Keratinocyte (primary cell): ENCODE measurements at regions not wholly inside any gene's neighbourhood (a gene's known extent, or its start where the extent isn't known, plus 50 kb on each side); places are given as distances from the start of the nearest gene placed in this dataset.

Experiments
- DNase-seq: peaks from one replicate; pipeline ENCODE4 v3.0.0-alpha.2; 2011; ENCODE audit warnings: low read depth, missing footprints, low spot score
- FAIRE-seq: peaks from 2 replicates; lab custom pipeline; 2011; peaks lifted over from hg19 to GRCh38; lab: Jason Lieb, UNC
- H2AFZ ChIP-seq: 2 replicates; pipeline ENCODE4 v1.6.0; 2012; ENCODE audit warnings: low read length, control low read depth, inconsistent platforms; ENCODE audit not compliant: control insufficient read depth
- H3K27ac ChIP-seq: 2 replicates; pipeline ENCODE4 v1.5.1; 2011; ENCODE audit warnings: low read length; ENCODE audit not compliant: control insufficient read depth, insufficient read depth
- H3K27me3 ChIP-seq: 3 replicates; pipeline ENCODE4 v1.6.0; 2011; ENCODE audit warnings: low read length; ENCODE audit not compliant: control insufficient read depth, insufficient read depth; ENCODE audit errors: extremely low read depth
- H3K36me3 ChIP-seq, 2 experiments: 2 replicates in 1 of 2; 3 replicates in 1 of 2; pipeline ENCODE4 v1.5.1; 2011; ENCODE audit warnings: low read length in 2 of 2, mild to moderate bottlenecking in 1 of 2; ENCODE audit not compliant: control insufficient read depth in 2 of 2, insufficient read depth in 2 of 2; ENCODE audit errors: extremely low read depth in 1 of 2
- H3K4me1 ChIP-seq: 3 replicates; pipeline ENCODE4 v1.5.1; 2011; ENCODE audit warnings: low read length; ENCODE audit not compliant: control insufficient read depth, insufficient read depth; ENCODE audit errors: extremely low read depth
- H3K4me2 ChIP-seq: 3 replicates; pipeline ENCODE4 v1.6.0; 2011; ENCODE audit warnings: low read depth, low read length; ENCODE audit not compliant: control insufficient read depth, insufficient read depth; ENCODE audit errors: extremely low read depth
- H3K4me3 ChIP-seq, 3 experiments: fragments of 200-600 bp in 1 of 3; sonication (generic) in 1 of 3; 2 replicates in 2 of 3; 3 replicates in 1 of 3; pipeline ENCODE4 v1.5.1; 2011 to 2016; ENCODE audit warnings: low read length in 3 of 3, mild to moderate bottlenecking in 3 of 3, control low read depth in 2 of 3, inconsistent platforms in 1 of 3, low read depth in 1 of 3, mixed read lengths in 1 of 3, mixed run types in 1 of 3, moderate library complexity in 1 of 3; ENCODE audit not compliant: control insufficient read depth in 2 of 3, insufficient read depth in 2 of 3; ENCODE audit errors: extremely low read depth in 1 of 3
- H3K79me2 ChIP-seq: 2 replicates; pipeline ENCODE4 v1.6.0; 2012; ENCODE audit warnings: low read length; ENCODE audit not compliant: control insufficient read depth, insufficient read depth
- H3K9ac ChIP-seq: 3 replicates; pipeline ENCODE4 v1.6.0; 2011; ENCODE audit warnings: low read length; ENCODE audit not compliant: control insufficient read depth, insufficient read depth; ENCODE audit errors: extremely low read depth
- H3K9me1 ChIP-seq: 3 replicates; pipeline ENCODE4 v1.6.0; 2011; ENCODE audit warnings: low read length; ENCODE audit not compliant: control insufficient read depth, insufficient read depth; ENCODE audit errors: extremely low read depth
- H3K9me3 ChIP-seq: 2 replicates; pipeline ENCODE4 v1.5.1; 2012; ENCODE audit warnings: low read depth, low read length; ENCODE audit not compliant: control insufficient read depth
- H4K20me1 ChIP-seq: 3 replicates; pipeline ENCODE4 v1.6.0; 2011; ENCODE audit warnings: low read length; ENCODE audit not compliant: control insufficient read depth, insufficient read depth; ENCODE audit errors: extremely low read depth
- CTCF ChIP-seq, 3 experiments: IDR thresholded peaks in 1 of 3; conservative IDR thresholded peaks in 1 of 3; optimal IDR thresholded peaks in 1 of 3; 2 replicates in 2 of 3; 3 replicates in 1 of 3; pipeline versions ENCODE3 to v1.5.1; 2011; ENCODE audit warnings: low read length in 3 of 3, mild to moderate bottlenecking in 3 of 3, moderate library complexity in 2 of 3, control low read depth in 1 of 3, inconsistent platforms in 1 of 3; ENCODE audit not compliant: insufficient read depth in 2 of 3; ENCODE audit errors: extremely low read depth in 1 of 3
- EZH2 ChIP-seq: IDR thresholded peaks from one replicate; pipeline ENCODE4 v1.6.1; 2012; ENCODE audit warnings: inconsistent platforms, mild to moderate bottlenecking, low read length, moderate library complexity
- dilution Hi-C: fragments of 300-500 bp; cut with MboI; formaldehyde crosslinking; loops from one replicate; pipeline ENCODE4 v1.7.0; 2020; ENCODE audit warnings: low sequenced_read_pairs; ENCODE audit not compliant: extremely low pct_ligation_motif_present

GRCh38 chr22:22082960-22083359, 100.4 kb upstream of the TOP3B start:
- DNase-seq (no peak), FAIRE-seq (no peak)
- Histone ChIP-seq H3K4me3 (no peak overlapping the region), H3K4me1 (no peaks in the 10 kb centered on the region), H3K4me2 (no peak overlapping the region), H3K27ac (no peak overlapping the region), H3K9me1 (no peaks in the 10 kb centered on the region), H3K79me2 (no peaks in the 10 kb centered on the region), H2AFZ (no peak overlapping the region), H3K27me3 (peaks cover 8% of the 10 kb centered on the region), H3K9me3 (no peaks in the 10 kb centered on the region), H3K9ac (no peak overlapping the region), H3K36me3 (no peaks in the 10 kb centered on the region), H4K20me1 (no peaks in the 10 kb centered on the region)
- TF ChIP-seq EZH2 (no peak), CTCF (optimal IDR thresholded peaks at IDR 0.05 in 1 of 3, IDR thresholded peaks at IDR 0.05 in 1 of 3, conservative IDR thresholded peaks at IDR 0.05 in 1 of 3; ENCODE audit: extremely low read depth in 1 of 3, insufficient read depth in 2 of 3, low read length in 3 of 3) (no peak)
- dilution Hi-C loops = no loop called here

GRCh38 chr22:22082229-22082835, 99.7 kb upstream of the TOP3B start:
- no peak overlapping the region for H2AFZ ChIP-seq
- H3K79me2 ChIP-seq = no peaks in the 10 kb centered on the region
- no peak overlapping the region for H3K27ac ChIP-seq
- H3K9me3 ChIP-seq = no peaks in the 10 kb centered on the region
- no peaks in the 10 kb centered on the region for H4K20me1 ChIP-seq
- H3K36me3 ChIP-seq = no peaks in the 10 kb centered on the region
- no peaks in the 10 kb centered on the region for H3K9me1 ChIP-seq
- H3K4me3 ChIP-seq = no peak overlapping the region
- dilution Hi-C loops = no loop called here
- no peak for TF ChIP-seq CTCF (optimal IDR thresholded peaks at IDR 0.05 in 1 of 3, IDR thresholded peaks at IDR 0.05 in 1 of 3, conservative IDR thresholded peaks at IDR 0.05 in 1 of 3; ENCODE audit: extremely low read depth in 1 of 3, insufficient read depth in 2 of 3, low read length in 3 of 3)
- H3K9ac ChIP-seq = no peak overlapping the region
- H3K27me3 ChIP-seq = peaks cover 8% of the 10 kb centered on the region
- no peak overlapping the region for H3K4me2 ChIP-seq
- DNase-seq (no peak), FAIRE-seq (no peak)
- H3K4me1 ChIP-seq = peaks cover under 1% of the 10 kb centered on the region
